Endothelial cell (in vitro differentiated cells): ENCODE measurements at regions not wholly inside any gene's neighbourhood (a gene's known extent, or its start where the extent isn't known, plus 50 kb on each side); places are given as distances from the start of the nearest gene placed in this dataset.

Source experiments
- DNase-seq: peaks from one replicate; pipeline ENCODE4 v3.0.0; 2021; ENCODE audit warnings: low spot score
- H3K27ac Mint-ChIP-seq: one replicate; pipeline ENCODE4 v1.8.0; 2021; ENCODE audit warnings: mixed read lengths, inconsistent platforms; ENCODE audit not compliant: unreplicated experiment
- H3K27me3 Mint-ChIP-seq: one replicate; pipeline ENCODE4 v1.8.0; 2021; ENCODE audit warnings: mild to moderate bottlenecking, moderate library complexity, mixed read lengths, inconsistent platforms; ENCODE audit not compliant: unreplicated experiment
- H3K36me3 Mint-ChIP-seq: one replicate; pipeline ENCODE4 v1.8.0; 2021; ENCODE audit warnings: mild to moderate bottlenecking, low read depth, mixed read lengths, inconsistent platforms; ENCODE audit not compliant: unreplicated experiment
- H3K4me1 Mint-ChIP-seq: one replicate; pipeline ENCODE4 v1.8.0; 2021; ENCODE audit warnings: mild to moderate bottlenecking, mixed read lengths, inconsistent platforms; ENCODE audit not compliant: unreplicated experiment
- H3K4me3 Mint-ChIP-seq: one replicate; pipeline ENCODE4 v1.8.0; 2021; ENCODE audit warnings: mild to moderate bottlenecking, mixed read lengths, inconsistent platforms; ENCODE audit not compliant: unreplicated experiment
- H3K9me3 Mint-ChIP-seq: one replicate; pipeline ENCODE4 v1.8.0; 2021; ENCODE audit warnings: mixed read lengths, inconsistent platforms; ENCODE audit not compliant: unreplicated experiment
- TF ChIP-seq, protein P1 (sequence below): fragments of 200-600 bp; sonication (generic); IDR thresholded peaks from one replicate; pipeline ENCODE4 v1.5.0; 2021; ENCODE audit warnings: antibody characterized with exemption; ENCODE audit not compliant: unreplicated experiment

DNA sequence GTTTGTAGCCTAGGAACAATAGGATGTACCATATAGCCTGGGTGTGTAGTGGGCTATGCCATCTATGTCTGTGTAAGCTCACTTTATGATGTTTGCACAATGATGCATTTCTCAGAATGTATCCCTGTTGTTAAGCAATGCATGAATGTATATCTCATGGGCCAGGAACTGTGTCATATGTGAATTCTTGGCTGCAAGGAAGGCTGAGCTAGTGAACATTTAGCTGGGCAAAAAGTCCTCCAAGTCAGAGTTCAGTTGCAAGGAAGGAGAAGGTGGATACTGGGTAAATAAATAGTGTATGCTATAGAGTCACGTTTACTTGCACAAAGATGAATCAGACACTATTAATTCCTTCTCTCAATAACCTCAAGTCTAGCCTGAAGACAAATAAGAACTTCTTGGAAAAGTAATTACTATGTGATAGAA is 136.1 kb downstream of the EHF start:
- TF ChIP-seq, protein P1, sequence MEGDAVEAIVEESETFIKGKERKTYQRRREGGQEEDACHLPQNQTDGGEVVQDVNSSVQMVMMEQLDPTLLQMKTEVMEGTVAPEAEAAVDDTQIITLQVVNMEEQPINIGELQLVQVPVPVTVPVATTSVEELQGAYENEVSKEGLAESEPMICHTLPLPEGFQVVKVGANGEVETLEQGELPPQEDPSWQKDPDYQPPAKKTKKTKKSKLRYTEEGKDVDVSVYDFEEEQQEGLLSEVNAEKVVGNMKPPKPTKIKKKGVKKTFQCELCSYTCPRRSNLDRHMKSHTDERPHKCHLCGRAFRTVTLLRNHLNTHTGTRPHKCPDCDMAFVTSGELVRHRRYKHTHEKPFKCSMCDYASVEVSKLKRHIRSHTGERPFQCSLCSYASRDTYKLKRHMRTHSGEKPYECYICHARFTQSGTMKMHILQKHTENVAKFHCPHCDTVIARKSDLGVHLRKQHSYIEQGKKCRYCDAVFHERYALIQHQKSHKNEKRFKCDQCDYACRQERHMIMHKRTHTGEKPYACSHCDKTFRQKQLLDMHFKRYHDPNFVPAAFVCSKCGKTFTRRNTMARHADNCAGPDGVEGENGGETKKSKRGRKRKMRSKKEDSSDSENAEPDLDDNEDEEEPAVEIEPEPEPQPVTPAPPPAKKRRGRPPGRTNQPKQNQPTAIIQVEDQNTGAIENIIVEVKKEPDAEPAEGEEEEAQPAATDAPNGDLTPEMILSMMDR: no peak
- H3K36me3 Mint-ChIP-seq: peaks cover 24% of the 10 kb centered on the region
- no peak overlapping the region for H3K4me3 Mint-ChIP-seq
- no peak overlapping the region for H3K27ac Mint-ChIP-seq
- peaks cover 3% of the 10 kb centered on the region for H3K27me3 Mint-ChIP-seq
- H3K4me1 Mint-ChIP-seq: no peaks in the 10 kb centered on the region
- DNase-seq: no peak
- no peaks in the 10 kb centered on the region for H3K9me3 Mint-ChIP-seq

DNA sequence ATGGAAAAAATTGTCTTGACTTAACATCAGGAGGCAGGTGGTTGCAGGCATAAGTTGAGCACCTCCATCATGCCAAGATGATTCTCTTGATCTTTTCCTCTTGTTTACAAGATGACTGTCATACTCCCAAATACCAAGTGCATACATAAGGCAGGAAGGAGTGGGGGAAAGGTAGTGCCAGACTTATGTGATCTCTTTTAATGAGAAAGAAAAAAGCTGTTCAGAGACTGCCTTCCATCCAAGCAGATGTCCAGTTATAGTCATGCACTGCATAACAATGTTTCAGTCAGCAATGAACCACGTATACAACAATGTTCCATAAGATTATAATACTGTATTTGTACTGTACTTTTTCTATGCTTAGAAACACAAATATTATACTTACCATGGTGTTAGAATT is 135.7 kb downstream of the EHF start:
- peaks cover 3% of the 10 kb centered on the region for H3K27me3 Mint-ChIP-seq
- no peak overlapping the region for H3K4me3 Mint-ChIP-seq
- H3K4me1 Mint-ChIP-seq: no peaks in the 10 kb centered on the region
- H3K27ac Mint-ChIP-seq: no peak overlapping the region
- no peak for DNase-seq
- H3K9me3 Mint-ChIP-seq: no peaks in the 10 kb centered on the region
- TF ChIP-seq, protein P1: no peak
- peaks cover 27% of the 10 kb centered on the region for H3K36me3 Mint-ChIP-seq

DNA sequence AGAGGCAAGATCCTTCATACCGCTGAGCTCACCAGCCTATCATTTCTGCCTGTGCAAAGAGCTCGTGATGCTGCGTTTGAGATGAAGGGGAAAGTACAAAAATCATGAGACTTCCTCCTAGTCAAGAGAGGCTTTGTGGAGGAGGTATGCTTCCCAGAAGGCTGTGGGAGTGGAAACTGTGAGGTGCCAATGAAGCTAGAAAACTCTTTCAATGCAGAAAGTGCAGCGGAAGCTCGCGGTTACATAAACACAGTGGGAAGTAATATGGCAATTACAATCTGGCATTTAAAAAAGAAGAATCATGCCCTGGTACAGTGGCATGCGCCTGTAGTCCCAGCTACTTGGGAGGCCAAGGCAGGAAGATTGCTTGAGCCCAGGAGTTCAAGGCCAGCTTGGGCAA is 134.8 kb downstream of the EHF start:
- TF ChIP-seq, protein P1: no peak
- peaks cover 3% of the 10 kb centered on the region for H3K27me3 Mint-ChIP-seq

DNA sequence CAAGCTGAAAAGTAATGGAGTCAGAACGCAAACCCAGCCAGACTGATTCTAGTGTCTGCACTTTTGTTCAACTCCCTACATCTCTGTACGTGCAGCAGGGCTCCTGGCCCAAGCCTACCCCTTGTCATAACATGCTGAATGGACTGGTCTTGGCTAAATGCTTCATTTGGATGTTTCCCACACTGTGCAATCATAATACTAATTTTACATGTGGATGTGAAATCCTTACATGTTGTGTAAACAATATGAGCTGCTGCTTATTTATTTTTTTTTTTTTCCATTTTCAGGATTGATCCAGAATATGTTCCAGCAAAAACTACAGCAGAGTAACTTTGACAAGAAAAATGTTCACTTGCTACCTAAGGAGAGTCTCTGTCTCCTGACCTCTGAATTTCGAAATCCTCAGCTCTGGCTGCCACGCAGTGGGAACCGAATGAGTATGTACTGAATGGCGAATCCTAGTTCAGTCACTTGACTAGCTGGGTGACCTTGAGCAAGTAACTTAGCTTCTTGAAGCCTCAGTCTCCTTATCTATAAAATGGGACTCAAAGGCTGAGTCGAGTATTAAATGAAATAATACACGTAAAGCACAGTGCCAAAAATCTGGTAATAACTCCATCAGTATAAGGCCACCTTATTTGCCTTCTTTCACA is 133.4 kb downstream of the EHF start:
- Mint-ChIP-seq H3K36me3 (peaks cover 27% of the 10 kb centered on the region), H3K4me3 (no peak overlapping the region), H3K27me3 (peaks cover 4% of the 10 kb centered on the region), H3K4me1 (peaks cover 2% of the 10 kb centered on the region), H3K9me3 (no peaks in the 10 kb centered on the region), H3K27ac (no peak overlapping the region)
- TF ChIP-seq, protein P1: no peak
- no peak for DNase-seq

More for the DNA sequence above, 134.8 kb downstream of the EHF start:
- H3K9me3 Mint-ChIP-seq: no peaks in the 10 kb centered on the region
- no peak for DNase-seq
- no peak overlapping the region for H3K4me3 Mint-ChIP-seq
- H3K36me3 Mint-ChIP-seq: peaks cover 27% of the 10 kb centered on the region
- no peaks in the 10 kb centered on the region for H3K4me1 Mint-ChIP-seq
- no peak overlapping the region for H3K27ac Mint-ChIP-seq

DNA sequence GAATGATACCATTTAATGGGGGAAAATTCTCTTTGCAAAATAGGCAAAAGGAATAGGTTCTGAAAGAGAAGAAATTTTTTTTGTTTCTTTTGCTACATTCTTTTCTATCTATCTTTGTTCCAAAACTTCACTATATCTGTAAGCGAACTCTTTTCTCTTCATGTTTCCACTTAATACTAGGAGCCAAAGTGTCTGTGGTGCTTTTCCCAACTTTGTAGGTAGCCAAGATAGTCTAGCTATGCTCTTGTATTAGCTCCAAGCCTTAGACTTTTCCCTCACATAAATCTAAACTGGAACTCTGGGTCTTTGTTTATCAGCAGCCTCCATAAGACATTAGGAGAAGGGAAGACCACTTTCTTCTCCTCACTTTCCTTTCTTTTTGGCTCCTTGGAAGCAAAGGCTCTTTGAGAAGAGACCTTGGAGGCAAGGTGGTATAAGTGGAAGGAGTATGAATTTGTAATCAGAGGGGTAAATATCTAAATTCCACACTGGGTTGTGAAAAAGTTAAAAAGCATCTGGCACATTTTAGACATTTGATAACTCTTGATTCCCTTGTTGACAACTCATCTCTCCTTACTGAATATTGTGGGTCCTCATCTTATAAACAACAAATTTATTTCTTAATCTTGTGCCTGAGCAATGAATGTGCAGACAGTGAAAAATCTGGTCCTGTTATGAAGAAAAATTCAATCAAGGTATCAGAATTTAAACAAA is 130.0 kb downstream of the EHF start:
- no peak overlapping the region for H3K4me3 Mint-ChIP-seq
- H3K4me1 Mint-ChIP-seq: peaks cover 6% of the 10 kb centered on the region
- peaks cover 2% of the 10 kb centered on the region for H3K27me3 Mint-ChIP-seq
- H3K36me3 Mint-ChIP-seq: peaks cover 6% of the 10 kb centered on the region
- DNase-seq: no peak
- H3K27ac Mint-ChIP-seq: no peak overlapping the region
- TF ChIP-seq, protein P1: no peak
- no peaks in the 10 kb centered on the region for H3K9me3 Mint-ChIP-seq
